HepG2 (cell line): ENCODE measurements at regions not wholly inside any gene's neighbourhood (a gene's known extent, or its start where the extent isn't known, plus 50 kb on each side); places are given as distances from the start of the nearest gene placed in this dataset.

ENCODE experiments used
- ATAC-seq: fragments of 200-7000 bp; cut with Tn5 transposase; 3 replicates; pipeline ENCODE4 v1.9.1; 2020; ENCODE audit warnings: mild to moderate bottlenecking, moderate library complexity
- BruUV-seq: library from RNA; stranded (reverse); fragments of 400-500 nt; replicated peaks from 2 replicates; lab custom pipeline; 2021; lab: Mats Ljungman, UMichigan
- CTCF ChIA-PET: fragments of 300-600 bp; formaldehyde crosslinking; extraction: SDS; loops from one replicate; lab custom pipeline; 2021; ENCODE audit warnings: low total read pairs, inconsistent platforms, low intra/inter-chr PET ratio; lab: Yijun Ruan, JAX
- POLR2A ChIA-PET: fragments of 350-600 bp; sonication (Branson Sonifier 250); formaldehyde crosslinking; loops from one replicate; lab custom pipeline; 2020; ENCODE audit warnings: antibody characterized with exemption, inconsistent platforms; lab: Yijun Ruan, JAX
- DNase-seq: peaks from one replicate; pipeline ENCODE4 v3.0.0-alpha.2; 2015; ENCODE audit warnings: low spot score
- FAIRE-seq: peaks from 3 replicates; lab custom pipeline; 2011; peaks lifted over from hg19 to GRCh38; lab: Jason Lieb, UNC
- H2AFZ ChIP-seq: one replicate; pipeline ENCODE4 v1.6.1; 2011; ENCODE audit warnings: low read length, inconsistent platforms
- H3K27ac ChIP-seq: fragments of 300-600 bp; 3 replicates; pipeline ENCODE4 v1.8.0; 2011; ENCODE audit warnings: mixed run types, mild to moderate bottlenecking, mixed read lengths, low read length, inconsistent platforms; ENCODE audit not compliant: insufficient read depth; ENCODE audit errors: extremely low read length
- H3K27me3 ChIP-seq, 2 experiments: fragments of 200-600 bp in 1 of 2; 2 replicates in 1 of 2; 3 replicates in 1 of 2; pipeline versions ENCODE4 v1.6.0 to v1.8.0; 2011; ENCODE audit warnings: low read length in 2 of 2, mild to moderate bottlenecking in 2 of 2, moderate library complexity in 2 of 2, inconsistent platforms in 1 of 2; ENCODE audit not compliant: insufficient read depth in 2 of 2, control insufficient read depth in 1 of 2
- H3K36me3 ChIP-seq, 2 experiments: fragments of 200-600 bp in 1 of 2; replicated peaks in 1 of 2; 2 replicates in 1 of 2; 3 replicates in 1 of 2; pipeline versions ENCODE4 v1.5.1 to v1.8.0; 2011; ENCODE audit warnings: low read length in 2 of 2, inconsistent platforms in 1 of 2; ENCODE audit not compliant: insufficient read depth in 2 of 2, control insufficient read depth in 1 of 2
- H3K4me1 ChIP-seq: 2 replicates; pipeline ENCODE4 v1.5.1; 2012; ENCODE audit warnings: low read length, inconsistent platforms; ENCODE audit not compliant: insufficient read depth
- H3K4me2 ChIP-seq: 2 replicates; pipeline ENCODE4 v1.6.0; 2011; ENCODE audit warnings: low read depth, low read length, inconsistent platforms
- H3K4me3 ChIP-seq, 3 experiments: fragments of 200-600 bp in 1 of 3; sonication (generic), shearing (Covaris generic) in 1 of 3; replicated peaks in 1 of 3; 2 replicates each; pipeline ENCODE4 v1.5.1; 2011 to 2016; ENCODE audit warnings: low read length in 3 of 3, inconsistent platforms in 2 of 3, low read depth in 2 of 3, mild to moderate bottlenecking in 2 of 3, control low read depth in 1 of 3, mixed read lengths in 1 of 3; ENCODE audit not compliant: insufficient read depth in 1 of 3
- H3K79me2 ChIP-seq: one replicate; pipeline ENCODE4 v1.6.1; 2011; ENCODE audit warnings: low read length, inconsistent platforms; ENCODE audit not compliant: insufficient read depth
- H3K9ac ChIP-seq: 2 replicates; pipeline ENCODE4 v1.6.0; 2011; ENCODE audit warnings: mild to moderate bottlenecking, low read depth, low read length, inconsistent platforms; ENCODE audit not compliant: insufficient read depth
- H3K9me3 ChIP-seq: 2 replicates; pipeline ENCODE4 v1.5.1; 2012; ENCODE audit warnings: mild to moderate bottlenecking, low read length
- H4K20me1 ChIP-seq: 2 replicates; pipeline ENCODE4 v1.6.0; 2011; ENCODE audit warnings: inconsistent platforms, mild to moderate bottlenecking, low read length, moderate library complexity; ENCODE audit not compliant: insufficient read depth
- ARHGAP35 ChIP-seq: sonication (generic); formaldehyde crosslinking; IDR thresholded peaks from 2 replicates; pipeline ENCODE4 v1.9.0; 2022; ENCODE audit warnings: mild to moderate bottlenecking, inconsistent platforms, moderate library complexity, missing genetic modification reagents, borderline replicate concordance
- ATF7-NPFF ChIP-seq: sonication (generic); formaldehyde crosslinking; IDR thresholded peaks from 2 replicates; pipeline ENCODE4 v1.8.1; 2023; ENCODE audit warnings: mild to moderate bottlenecking, low read depth, missing genetic modification reagents, moderate library complexity
- CBFB ChIP-seq: sonication (generic); formaldehyde crosslinking; IDR thresholded peaks from 2 replicates; pipeline ENCODE4 v1.4.0; 2020; ENCODE audit warnings: missing genetic modification reagents
- ETS1 ChIP-seq: sonication (generic); formaldehyde crosslinking; IDR thresholded peaks from 2 replicates; pipeline ENCODE4 v1.4.0; 2020; ENCODE audit warnings: missing genetic modification reagents
- IRF9 ChIP-seq: sonication (generic); formaldehyde crosslinking; IDR thresholded peaks from 2 replicates; pipeline ENCODE4 v1.8.0; 2022; ENCODE audit warnings: missing genetic modification reagents, mild to moderate bottlenecking, borderline replicate concordance
- NR3C1 ChIP-seq: sonication (generic); formaldehyde crosslinking; IDR thresholded peaks from 2 replicates; pipeline ENCODE4 v1.4.0; 2020; ENCODE audit warnings: missing genetic modification reagents
- RFXAP ChIP-seq: sonication (generic); formaldehyde crosslinking; IDR thresholded peaks from 2 replicates; pipeline ENCODE4 v1.4.0; 2020; ENCODE audit warnings: missing genetic modification reagents, borderline replicate concordance
- RXRB ChIP-seq: IDR thresholded peaks from 2 replicates; pipeline ENCODE4 v1.6.1; 2016; ENCODE audit warnings: borderline replicate concordance, missing genetic modification reagents, missing compliant biosample characterization
- SIN3B ChIP-seq: fragments of 150-350 bp; IDR thresholded peaks from 2 replicates; pipeline ENCODE4 v1.6.1; 2014; ENCODE audit warnings: low read length
- SMYD3 ChIP-seq: sonication (generic); formaldehyde crosslinking; IDR thresholded peaks from 2 replicates; pipeline ENCODE4 v1.8.1; 2023; ENCODE audit warnings: mild to moderate bottlenecking, missing genetic modification reagents
- TCF7 ChIP-seq: sonication (generic); IDR thresholded peaks from 2 replicates; pipeline ENCODE4 v1.6.1; 2016; ENCODE audit warnings: antibody characterized with exemption, low read depth
- ZFP91 ChIP-seq: sonication (generic); formaldehyde crosslinking; IDR thresholded peaks from 2 replicates; pipeline ENCODE4 v1.9.0; 2022; ENCODE audit warnings: missing genetic modification reagents, mild to moderate bottlenecking, borderline replicate concordance
- ZNF260 ChIP-seq: sonication (generic); formaldehyde crosslinking; IDR thresholded peaks from 2 replicates; pipeline ENCODE4 v1.4.0; 2020; ENCODE audit warnings: missing genetic modification reagents, low read depth, mild to moderate bottlenecking, borderline replicate concordance
- ZNF275 ChIP-seq: sonication (generic); formaldehyde crosslinking; IDR thresholded peaks from 2 replicates; pipeline ENCODE4 v1.8.0; 2022; ENCODE audit warnings: missing genetic modification reagents, mild to moderate bottlenecking, inconsistent platforms, borderline replicate concordance
- ZNF331 ChIP-seq: sonication (generic); formaldehyde crosslinking; IDR thresholded peaks from 2 replicates; pipeline ENCODE4 v1.4.0; 2020; ENCODE audit warnings: missing genetic modification reagents
- ZNF33B ChIP-seq: sonication (generic); formaldehyde crosslinking; IDR thresholded peaks from 2 replicates; pipeline ENCODE4 v1.5.1; 2020; ENCODE audit warnings: mild to moderate bottlenecking, missing genetic modification reagents
- ZNF878 ChIP-seq: sonication (generic); formaldehyde crosslinking; IDR thresholded peaks from 2 replicates; pipeline ENCODE4 v1.8.1; 2023; ENCODE audit warnings: mild to moderate bottlenecking, missing genetic modification reagents, moderate library complexity
- WGBS: methylation state at CpG from one replicate; pipeline ENCODE4 v1.1.6; 2017; ENCODE audit warnings: low lambda C conversion rate; 5-methylcytosine and 5-hydroxymethylcytosine counted together
- in situ Hi-C: cut with HindIII; loops from 2 replicates; pipeline ENCODE4 v1.10.0; 2017; ENCODE audit warnings: low pct_unique_long_range_greater_than_20kb; ENCODE audit not compliant: extremely low pct_ligation_motif_present
- intact Hi-C: fragments of 100-400 bp; cut with micrococcal nuclease; formaldehyde crosslinking; loops from one replicate; pipeline ENCODE4 v1.10.0; 2022; ENCODE audit not compliant: unreplicated experiment

- DNase-seq, result peak; percentile 98
- ATAC-seq, result peak; percentile 40
- H3K4me1 ChIP-seq, result peaks cover 100% of the 10 kb centered on the region
- intact Hi-C loops (loop anchor here (1.0 to 5.0 kb wide), 3 partner anchors 8 to 60 kb away; no protein-coding TSS in a partner anchor), in situ Hi-C loops (loop anchor here (10.0 to 25.0 kb wide), 2 partner anchors 365 to 623 kb away; partner anchors contain the start of gene COG1)
- FAIRE-seq, result peak; percentile 94
- no peaks in the 10 kb centered on the region; the same call in 1 of the 2 replicates for H4K20me1 ChIP-seq
- peaks cover 96% of the 10 kb centered on the region for H3K79me2 ChIP-seq
- 5% methylated on average over 9 of the region's 9 CpGs for WGBS
- no peaks in the 10 kb centered on the region for H3K27me3 ChIP-seq
- peak overlapping the region in 1 of 3 experiments; percentile 17; a peak in 2 of 6 replicates for H3K4me3 ChIP-seq
- no TSS peak for BruUV-seq
- H2AFZ ChIP-seq, result no peak overlapping the region
- peak overlapping the region; percentile 59 for H3K4me2 ChIP-seq
- ChIA-PET CTCF (no interaction called here), POLR2A (interaction anchor here (0.8 to 2.2 kb wide), 6 partner anchors 9 to 112 kb away, joined by 3 to 11 read pairs (median 5); no protein-coding TSS in a partner anchor)
- H3K9ac ChIP-seq, result peak overlapping the region; percentile 74
- H3K36me3 ChIP-seq, result no peaks in the 10 kb centered on the region; a peak in 1 of 5 replicates
- no peaks in the 10 kb centered on the region for H3K9me3 ChIP-seq
- H3K27ac ChIP-seq, result peak overlapping the region; percentile 74
- no peak for TF ChIP-seq ZFP91
- peak; percentile 15; the same call in 1 of the 2 replicates for TF ChIP-seq TCF7
- no peak for TF ChIP-seq ARHGAP35 (CRISPR knock-in tag)
- 0 out of 2 replicates have a peak, but pooled peaks have one; percentile 13 for TF ChIP-seq SMYD3 (CRISPR knock-in tag)
- peak; percentile 78; the same call in 1 of the 2 replicates for TF ChIP-seq ZNF275 (CRISPR knock-in tag)
- TF ChIP-seq ZNF331, result peak; percentile 35; the same call in 1 of the 2 replicates
- TF ChIP-seq ZNF33B (CRISPR knock-in tag), result no peak
- TF ChIP-seq ZNF878 (CRISPR knock-in tag), result peak; percentile 84; the same call in 1 of the 2 replicates
- no peak for TF ChIP-seq ETS1 (CRISPR knock-in tag)
- TF ChIP-seq IRF9 (CRISPR knock-in tag), result no peak
- no peak for TF ChIP-seq NR3C1
- TF ChIP-seq ATF7-NPFF (CRISPR knock-in tag), result 0 out of 2 replicates have a peak, but pooled peaks have one; percentile 38
- 0 out of 2 replicates have a peak, but pooled peaks have one; percentile 38 for TF ChIP-seq CBFB (CRISPR knock-in tag)
- TF ChIP-seq SIN3B, result no peak
- TF ChIP-seq ZNF260 (CRISPR knock-in tag), result no peak
- peak; percentile 63; the same call in 1 of the 2 replicates for TF ChIP-seq RFXAP (CRISPR knock-in tag)
- TF ChIP-seq RXRB (CRISPR knock-in tag), result peak; percentile 77
These were observed 451.1 kb downstream of the SOX9 start for GRCh38 chr17:72571813-72572396.
